ENCODE measurements at regions not wholly inside any gene's neighbourhood (a gene's known extent, or its start where the extent isn't known, plus 50 kb on each side); places are given as distances from the start of the nearest gene placed in this dataset.

GRCh38 chr1:56002231-56002630 lies 577.1 kb downstream of the PLPP3 start:
- in situ Hi-C loops (cut with HindIII; ENCODE audit: low sequenced_read_pairs) = no loop called here

GRCh38 chr1:56000424-56000823 lies 578.9 kb downstream of the PLPP3 start:
- in situ Hi-C loops (cut with HindIII; ENCODE audit: low sequenced_read_pairs) = no loop called here

- in situ Hi-C loops (cut with HindIII; ENCODE audit: low sequenced_read_pairs) = no loop called here
These were observed 581.8 kb downstream of the PLPP3 start for GRCh38 chr1:55997536-55997935.

GRCh38 chr1:55993646-55994318 lies 585.6 kb downstream of the PLPP3 start:
- in situ Hi-C loops (cut with HindIII; ENCODE audit: low sequenced_read_pairs) = no loop called here

GRCh38 chr1:55990007-55990406 lies 589.4 kb downstream of the PLPP3 start:
- in situ Hi-C loops (cut with HindIII; ENCODE audit: low sequenced_read_pairs) = no loop called here

GRCh38 chr1:55988963-55989452 lies 590.4 kb downstream of the PLPP3 start:
- in situ Hi-C loops (cut with HindIII; ENCODE audit: low sequenced_read_pairs) = no loop called here

GRCh38 chr1:55987491-55988249 lies 591.7 kb downstream of the PLPP3 start:
- in situ Hi-C loops (cut with HindIII; ENCODE audit: low sequenced_read_pairs) = no loop called here

- in situ Hi-C loops (cut with HindIII; ENCODE audit: low sequenced_read_pairs) = no loop called here
These were observed 593.4 kb downstream of the PLPP3 start for GRCh38 chr1:55986003-55986402.

- in situ Hi-C loops (cut with HindIII; ENCODE audit: low sequenced_read_pairs) = no loop called here
These were observed 598.2 kb downstream of the PLPP3 start for GRCh38 chr1:55981010-55981650.

GRCh38 chr1:55980582-55980981 lies 598.8 kb downstream of the PLPP3 start:
- in situ Hi-C loops (cut with HindIII; ENCODE audit: low sequenced_read_pairs) = no loop called here

GRCh38 chr1:55974714-55975441 lies 604.5 kb downstream of the PLPP3 start:
- in situ Hi-C loops (cut with HindIII; ENCODE audit: low sequenced_read_pairs) = no loop called here

GRCh38 chr1:55970526-55971110 lies 608.7 kb downstream of the PLPP3 start:
- in situ Hi-C loops (cut with HindIII; ENCODE audit: low sequenced_read_pairs) = no loop called here

GRCh38 chr1:55969322-55969721 lies 610.0 kb downstream of the PLPP3 start:
- in situ Hi-C loops (cut with HindIII; ENCODE audit: low sequenced_read_pairs) = no loop called here

GRCh38 chr1:55968661-55969060 lies 610.7 kb downstream of the PLPP3 start:
- in situ Hi-C loops (cut with HindIII; ENCODE audit: low sequenced_read_pairs) = no loop called here

GRCh38 chr1:55965981-55966461 lies 613.3 kb downstream of the PLPP3 start:
- in situ Hi-C loops (cut with HindIII; ENCODE audit: low sequenced_read_pairs) = no loop called here

GRCh38 chr1:55962472-55962871 lies 616.9 kb downstream of the PLPP3 start:
- in situ Hi-C loops (cut with HindIII; ENCODE audit: low sequenced_read_pairs) = no loop called here

- in situ Hi-C loops (cut with HindIII; ENCODE audit: low sequenced_read_pairs) = no loop called here
These were observed 620.2 kb downstream of the PLPP3 start for GRCh38 chr1:55959136-55959548.

GRCh38 chr1:55958498-55958897 lies 620.9 kb downstream of the PLPP3 start:
- in situ Hi-C loops (cut with HindIII; ENCODE audit: low sequenced_read_pairs) = no loop called here

GRCh38 chr1:55957276-55957675 lies 622.1 kb downstream of the PLPP3 start:
- in situ Hi-C loops (cut with HindIII; ENCODE audit: low sequenced_read_pairs) = no loop called here

- in situ Hi-C loops (cut with HindIII; ENCODE audit: low sequenced_read_pairs) = no loop called here
These were observed 624.2 kb downstream of the PLPP3 start for GRCh38 chr1:55955016-55955621.

Measured in DLD1 (cell line).